ENCODE measurements at regions not wholly inside any gene's neighbourhood (a gene's known extent, or its start where the extent isn't known, plus 50 kb on each side); places are given as distances from the start of the nearest gene placed in this dataset.
"Not testable (repeated sequence)": the region's sequence is repeated elsewhere in the genome, so short reads cannot be mapped to it uniquely, and the experiment has no call there.

GRCh38 chr4:77358315-77358928 is 201.4 kb downstream of the CCNG2 start:
- no peaks in the 10 kb centered on the region for H3K27me3 ChIP-seq (ENCODE audit: insufficient read depth, low read depth, low read length)
- H3K27ac ChIP-seq (ENCODE audit: low read length) = no peak overlapping the region
- peak; percentile 64 for TF ChIP-seq CTCF (IDR thresholded peaks at IDR 0.05; ENCODE audit: poor library complexity, severe bottlenecking)
- TF ChIP-seq RAD21 (conservative IDR thresholded peaks at IDR 0.05) = peak; percentile 64
- TF ChIP-seq TAF1 (IDR thresholded peaks at IDR 0.05; ENCODE audit: low read depth) = no peak
- TF ChIP-seq SMC3 (conservative IDR thresholded peaks at IDR 0.05; ENCODE audit: poor library complexity) = peak; percentile 58
- no peaks in the 10 kb centered on the region for H3K9me2 ChIP-seq (ENCODE audit: insufficient read depth, low read length)
- H2AFZ ChIP-seq (ENCODE audit: low read depth, low read length) = no peak overlapping the region
- no peaks in the 10 kb centered on the region for H4K20me1 ChIP-seq (ENCODE audit: insufficient read depth)
- no peaks in the 10 kb centered on the region for H3K79me2 ChIP-seq (replicated peaks; ENCODE audit: insufficient read depth, low read length)
- H3K9me3 ChIP-seq (ENCODE audit: low read length) = no peaks in the 10 kb centered on the region
- no peaks in the 10 kb centered on the region for H3F3A ChIP-seq (ENCODE audit: insufficient read depth, low read length, poor library complexity, severe bottlenecking)
- H3K9ac ChIP-seq (ENCODE audit: low read length) = no peak overlapping the region
- no peak overlapping the region for H3K4me2 ChIP-seq (ENCODE audit: low read length)
- H3K4me3 ChIP-seq (ENCODE audit: low read length) = no peak overlapping the region
- H3K36me3 ChIP-seq (ENCODE audit: insufficient read depth, low read length) = no peaks in the 10 kb centered on the region

DNA sequence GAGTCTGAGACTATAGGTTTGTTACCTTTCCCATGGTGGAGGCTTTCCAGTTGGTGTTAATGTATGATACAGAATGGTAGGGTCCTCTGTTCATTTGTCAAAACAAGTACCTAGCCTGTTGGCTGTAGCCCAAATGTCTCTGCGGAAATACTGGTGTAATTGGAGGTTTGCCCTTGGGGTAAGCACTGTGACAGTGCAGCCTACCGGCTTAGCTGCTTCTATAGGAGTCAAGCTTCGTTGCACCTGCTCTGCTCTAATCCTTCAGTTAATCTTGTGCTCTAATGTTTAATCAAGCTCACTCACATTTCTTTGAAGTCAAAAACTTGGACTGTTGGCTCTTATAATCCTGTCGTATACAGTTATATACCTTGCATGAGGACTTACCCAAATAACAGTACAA is 203.4 kb downstream of the CCNG2 start:
- H3K4me3 ChIP-seq (ENCODE audit: low read length) = no peak overlapping the region
- H3K9me2 ChIP-seq (ENCODE audit: insufficient read depth, low read length) = no peaks in the 10 kb centered on the region
- no peaks in the 10 kb centered on the region for H3K36me3 ChIP-seq (ENCODE audit: insufficient read depth, low read length)
- no peak for TF ChIP-seq SMC3 (conservative IDR thresholded peaks at IDR 0.05; ENCODE audit: poor library complexity)
- TF ChIP-seq TAF1 (IDR thresholded peaks at IDR 0.05; ENCODE audit: low read depth) = no peak
- no peak for TF ChIP-seq CTCF (IDR thresholded peaks at IDR 0.05; ENCODE audit: poor library complexity, severe bottlenecking)
- TF ChIP-seq, protein P1, sequence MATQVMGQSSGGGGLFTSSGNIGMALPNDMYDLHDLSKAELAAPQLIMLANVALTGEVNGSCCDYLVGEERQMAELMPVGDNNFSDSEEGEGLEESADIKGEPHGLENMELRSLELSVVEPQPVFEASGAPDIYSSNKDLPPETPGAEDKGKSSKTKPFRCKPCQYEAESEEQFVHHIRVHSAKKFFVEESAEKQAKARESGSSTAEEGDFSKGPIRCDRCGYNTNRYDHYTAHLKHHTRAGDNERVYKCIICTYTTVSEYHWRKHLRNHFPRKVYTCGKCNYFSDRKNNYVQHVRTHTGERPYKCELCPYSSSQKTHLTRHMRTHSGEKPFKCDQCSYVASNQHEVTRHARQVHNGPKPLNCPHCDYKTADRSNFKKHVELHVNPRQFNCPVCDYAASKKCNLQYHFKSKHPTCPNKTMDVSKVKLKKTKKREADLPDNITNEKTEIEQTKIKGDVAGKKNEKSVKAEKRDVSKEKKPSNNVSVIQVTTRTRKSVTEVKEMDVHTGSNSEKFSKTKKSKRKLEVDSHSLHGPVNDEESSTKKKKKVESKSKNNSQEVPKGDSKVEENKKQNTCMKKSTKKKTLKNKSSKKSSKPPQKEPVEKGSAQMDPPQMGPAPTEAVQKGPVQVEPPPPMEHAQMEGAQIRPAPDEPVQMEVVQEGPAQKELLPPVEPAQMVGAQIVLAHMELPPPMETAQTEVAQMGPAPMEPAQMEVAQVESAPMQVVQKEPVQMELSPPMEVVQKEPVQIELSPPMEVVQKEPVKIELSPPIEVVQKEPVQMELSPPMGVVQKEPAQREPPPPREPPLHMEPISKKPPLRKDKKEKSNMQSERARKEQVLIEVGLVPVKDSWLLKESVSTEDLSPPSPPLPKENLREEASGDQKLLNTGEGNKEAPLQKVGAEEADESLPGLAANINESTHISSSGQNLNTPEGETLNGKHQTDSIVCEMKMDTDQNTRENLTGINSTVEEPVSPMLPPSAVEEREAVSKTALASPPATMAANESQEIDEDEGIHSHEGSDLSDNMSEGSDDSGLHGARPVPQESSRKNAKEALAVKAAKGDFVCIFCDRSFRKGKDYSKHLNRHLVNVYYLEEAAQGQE (IDR thresholded peaks at IDR 0.05; ENCODE audit: borderline replicate concordance) = no peak
- TF ChIP-seq RAD21 (conservative IDR thresholded peaks at IDR 0.05) = no peak
- no peak for TF ChIP-seq EP300 (conservative IDR thresholded peaks at IDR 0.05; ENCODE audit: poor library complexity, severe bottlenecking)
- TF ChIP-seq MXI1 (conservative IDR thresholded peaks at IDR 0.05; ENCODE audit: poor library complexity, severe bottlenecking) = no peak
- TF ChIP-seq POLR2AphosphoS5 (IDR thresholded peaks at IDR 0.05) = no peak
- no peak for TF ChIP-seq EZH2 (IDR thresholded peaks at IDR 0.05; ENCODE audit: borderline replicate concordance, insufficient read depth, low read length, poor library complexity, severe bottlenecking)
- H3K9me3 ChIP-seq (ENCODE audit: low read length) = no peaks in the 10 kb centered on the region
- H3K27me3 ChIP-seq (ENCODE audit: insufficient read depth, low read depth, low read length) = no peaks in the 10 kb centered on the region
- H3K4me2 ChIP-seq (ENCODE audit: low read length) = no peak overlapping the region
- no peak overlapping the region for H3K9ac ChIP-seq (ENCODE audit: low read length)
- H4K20me1 ChIP-seq (ENCODE audit: insufficient read depth) = no peaks in the 10 kb centered on the region
- H2AFZ ChIP-seq (ENCODE audit: low read depth, low read length) = no peak overlapping the region
- H3F3A ChIP-seq (ENCODE audit: insufficient read depth, low read length, poor library complexity, severe bottlenecking) = no peaks in the 10 kb centered on the region
- H3K79me2 ChIP-seq (replicated peaks; ENCODE audit: insufficient read depth, low read length) = no peaks in the 10 kb centered on the region
- H3K27ac ChIP-seq (ENCODE audit: low read length) = no peak overlapping the region

DNA sequence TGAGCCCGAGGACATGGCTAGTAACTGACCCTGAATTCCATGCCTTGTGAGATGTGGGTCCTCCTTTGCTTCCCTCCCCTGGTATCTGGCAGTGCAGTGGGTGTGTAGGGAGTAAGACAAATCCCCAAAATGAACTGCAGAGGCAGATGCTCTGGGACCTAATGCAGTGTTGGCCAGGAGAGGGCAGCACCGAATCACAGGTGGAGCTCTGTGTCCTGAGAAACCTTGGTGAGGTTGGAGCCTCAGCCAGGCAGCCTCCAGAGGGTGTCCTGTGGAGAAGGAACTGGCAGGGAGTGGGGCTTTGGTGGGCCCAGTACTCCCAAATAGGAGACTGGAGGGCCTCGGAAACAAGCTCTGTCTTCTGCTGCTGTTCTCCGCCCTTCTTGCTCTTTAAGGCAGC is 209.9 kb downstream of the CCNG2 start:
- not testable (repeated sequence) for H3K4me2 ChIP-seq (ENCODE audit: low read length); H3K4me3 ChIP-seq (ENCODE audit: low read length); H3K27ac ChIP-seq (ENCODE audit: low read length); H3K9me3 ChIP-seq (ENCODE audit: low read length); H3K27me3 ChIP-seq (ENCODE audit: insufficient read depth, low read depth, low read length); H3K9me2 ChIP-seq (ENCODE audit: insufficient read depth, low read length); H3F3A ChIP-seq (ENCODE audit: insufficient read depth, low read length, poor library complexity, severe bottlenecking); H4K20me1 ChIP-seq (ENCODE audit: insufficient read depth); H3K79me2 ChIP-seq (replicated peaks; ENCODE audit: insufficient read depth, low read length); H3K36me3 ChIP-seq (ENCODE audit: insufficient read depth, low read length); H3K9ac ChIP-seq (ENCODE audit: low read length); H2AFZ ChIP-seq (ENCODE audit: low read depth, low read length)

All from neural cell (in vitro differentiated cells).